ENCODE measurements at regions not wholly inside any gene's neighbourhood (a gene's known extent, or its start where the extent isn't known, plus 50 kb on each side); places are given as distances from the start of the nearest gene placed in this dataset.

DNA sequence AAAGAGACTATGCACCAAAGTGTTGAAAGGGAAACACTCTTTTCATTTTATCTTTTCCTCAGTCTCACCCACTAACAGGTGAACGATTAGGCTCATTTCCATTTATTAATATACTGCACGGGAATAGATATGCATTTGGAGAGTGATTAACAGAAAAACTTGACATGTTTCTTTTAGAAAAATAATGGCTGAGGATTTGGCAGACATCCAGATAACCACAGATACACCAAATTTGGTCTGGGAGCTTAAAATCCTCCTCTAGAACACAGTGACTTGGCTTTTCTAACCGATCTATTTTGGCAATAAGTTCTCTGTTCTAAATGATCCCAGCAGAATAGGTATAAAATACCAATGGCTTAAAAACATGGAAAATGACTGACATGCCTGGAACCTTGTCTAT, 459.3 kb upstream of the SGO1 start:
- no peak overlapping the region for H3K27ac Mint-ChIP-seq
- WGBS (ENCODE audit: extremely low coverage, insufficient read length, low lambda C conversion rate) = no CpG with 5 or more reads among the region's 3 CpGs

More for the DNA sequence above, 459.3 kb upstream of the SGO1 start:
- Histone ChIP-seq H2AK5ac (ENCODE audit: insufficient read length, low read length) (no peak overlapping the region), H3K14ac (ENCODE audit: insufficient read depth, low read length) (no peak overlapping the region), H2AFZ (ENCODE audit: low read length) (no peak overlapping the region), H3K18ac (ENCODE audit: insufficient read length, low read depth, low read length) (no peak overlapping the region), H3K4me1 (ENCODE audit: insufficient read depth, low read length) (no peaks in the 10 kb centered on the region), H3K23me2 (ENCODE audit: insufficient read length, low read depth, low read length, poor library complexity, severe bottlenecking) (no peaks in the 10 kb centered on the region), H3K23ac (ENCODE audit: insufficient read length, low read depth, low read length) (no peak overlapping the region), H3K27ac (ENCODE audit: insufficient read length, low read depth, low read length) (no peak overlapping the region), H3K79me2 (ENCODE audit: insufficient read depth, low read length) (no peaks in the 10 kb centered on the region), H4K91ac (ENCODE audit: insufficient read length, low read depth, low read length) (no peak overlapping the region), H2BK12ac (ENCODE audit: insufficient read length, low read depth, low read length) (no peak overlapping the region), H2BK5ac (ENCODE audit: insufficient read length, low read length) (no peak overlapping the region), H2BK120ac (ENCODE audit: low read depth, low read length, poor library complexity, severe bottlenecking) (no peak overlapping the region), H2BK15ac (ENCODE audit: low read depth, low read length) (no peak overlapping the region), H3K27me3 (ENCODE audit: insufficient read depth, low read length) (no peaks in the 10 kb centered on the region), H4K20me1 (ENCODE audit: control insufficient read depth, insufficient read depth, insufficient read length) (no peaks in the 10 kb centered on the region), H3K56ac (ENCODE audit: insufficient read length, low read depth, low read length) (no peak overlapping the region), H3K9me3 (ENCODE audit: control insufficient read depth, low read depth, low read length) (no peaks in the 10 kb centered on the region), H3K9ac (ENCODE audit: extremely low read depth, insufficient read length, low read length) (no peak overlapping the region), H2BK20ac (ENCODE audit: low read depth, low read length, poor library complexity, severe bottlenecking) (no peak overlapping the region), H3K4ac (ENCODE audit: low read depth, low read length) (no peak overlapping the region), H4K5ac (ENCODE audit: insufficient read length, low read depth, low read length) (no peak overlapping the region), H3T11ph (ENCODE audit: low read length) (no peak overlapping the region), H4K8ac (replicated peaks; ENCODE audit: insufficient read length, low read depth, low read length) (no peak overlapping the region), H3K4me2 (ENCODE audit: insufficient read depth, insufficient read length, low read length) (no peak overlapping the region), H3K79me1 (ENCODE audit: insufficient read depth, low read depth, low read length, poor library complexity, severe bottlenecking) (no peaks in the 10 kb centered on the region)
- no peaks in the 10 kb centered on the region for H3K9me3 Mint-ChIP-seq
- TF ChIP-seq, protein P1, sequence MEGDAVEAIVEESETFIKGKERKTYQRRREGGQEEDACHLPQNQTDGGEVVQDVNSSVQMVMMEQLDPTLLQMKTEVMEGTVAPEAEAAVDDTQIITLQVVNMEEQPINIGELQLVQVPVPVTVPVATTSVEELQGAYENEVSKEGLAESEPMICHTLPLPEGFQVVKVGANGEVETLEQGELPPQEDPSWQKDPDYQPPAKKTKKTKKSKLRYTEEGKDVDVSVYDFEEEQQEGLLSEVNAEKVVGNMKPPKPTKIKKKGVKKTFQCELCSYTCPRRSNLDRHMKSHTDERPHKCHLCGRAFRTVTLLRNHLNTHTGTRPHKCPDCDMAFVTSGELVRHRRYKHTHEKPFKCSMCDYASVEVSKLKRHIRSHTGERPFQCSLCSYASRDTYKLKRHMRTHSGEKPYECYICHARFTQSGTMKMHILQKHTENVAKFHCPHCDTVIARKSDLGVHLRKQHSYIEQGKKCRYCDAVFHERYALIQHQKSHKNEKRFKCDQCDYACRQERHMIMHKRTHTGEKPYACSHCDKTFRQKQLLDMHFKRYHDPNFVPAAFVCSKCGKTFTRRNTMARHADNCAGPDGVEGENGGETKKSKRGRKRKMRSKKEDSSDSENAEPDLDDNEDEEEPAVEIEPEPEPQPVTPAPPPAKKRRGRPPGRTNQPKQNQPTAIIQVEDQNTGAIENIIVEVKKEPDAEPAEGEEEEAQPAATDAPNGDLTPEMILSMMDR (conservative IDR thresholded peaks at IDR 0.05) = no peak
- H3K4me3 Mint-ChIP-seq = no peak overlapping the region
- no peak for DNase-seq
- H3K36me3 Mint-ChIP-seq (ENCODE audit: insufficient read depth in 1 of 3, low read depth in 3 of 3) = no peaks in the 10 kb centered on the region
- no peaks in the 10 kb centered on the region for H3K4me1 Mint-ChIP-seq
- H3K27me3 Mint-ChIP-seq (ENCODE audit: low read depth) = no peaks in the 10 kb centered on the region

Data from H9 (cell line).